ENCODE measurements at regions not wholly inside any gene's neighbourhood (a gene's known extent, or its start where the extent isn't known, plus 50 kb on each side); places are given as distances from the start of the nearest gene placed in this dataset.
A peak's percentile ranks its signal among the peaks of the same experiment; 100 is the strongest.

DNA sequence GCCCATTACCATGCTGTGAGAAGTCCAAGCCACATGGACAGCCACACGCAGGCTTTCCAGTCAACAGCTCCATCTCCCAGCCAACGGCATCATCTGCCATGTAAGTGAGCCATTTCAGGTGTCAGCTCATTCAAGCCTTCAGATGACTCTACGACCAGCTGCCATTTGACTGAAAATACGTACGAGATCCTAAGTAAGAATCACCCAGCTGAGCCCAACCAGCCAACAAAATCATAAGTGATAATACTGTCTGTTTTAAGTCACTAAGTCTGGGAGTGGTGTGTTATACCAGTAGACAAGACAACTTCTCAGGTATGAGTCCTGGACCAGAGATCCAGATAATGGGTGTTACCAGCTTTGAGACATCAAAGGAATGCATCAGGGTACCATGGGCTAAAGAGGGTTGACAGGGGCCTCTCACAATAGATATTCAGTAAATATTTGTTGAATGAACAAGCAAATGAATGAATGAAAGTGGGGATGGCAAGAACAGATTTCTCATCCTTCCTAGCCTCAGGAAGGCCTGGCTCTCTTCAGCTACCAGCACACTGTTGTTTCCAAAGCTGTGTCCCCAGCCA, 52.9 kb upstream of the CTIF start:
- no peak overlapping the region for H3K4me2 ChIP-seq

More for the DNA sequence above, 52.9 kb upstream of the CTIF start:
- Histone ChIP-seq H3K79me2 (replicated peaks; ENCODE audit: insufficient read depth) (no peaks in the 10 kb centered on the region), H3K27ac (ENCODE audit: low read depth) (no peak overlapping the region), H3K4me3 (no peak overlapping the region), H4K20me1 (replicated peaks; ENCODE audit: insufficient read depth) (no peaks in the 10 kb centered on the region), H3K4me1 (ENCODE audit: insufficient read depth) (no peaks in the 10 kb centered on the region), H3K9me2 (ENCODE audit: insufficient read depth) (no peaks in the 10 kb centered on the region), H3K27me3 (ENCODE audit: insufficient read depth) (no peaks in the 10 kb centered on the region), H2AFZ (no peak overlapping the region), H3F3A (replicated peaks; ENCODE audit: low read depth) (no peaks in the 10 kb centered on the region), H3K36me3 (ENCODE audit: insufficient read depth) (no peaks in the 10 kb centered on the region)
- H3K36me3 Mint-ChIP-seq (ENCODE audit: low read depth), result no peaks in the 10 kb centered on the region
- H3K27me3 Mint-ChIP-seq (ENCODE audit: insufficient read depth, low read depth, poor library complexity), result peaks cover 2% of the 10 kb centered on the region
- TF ChIP-seq, protein P1, sequence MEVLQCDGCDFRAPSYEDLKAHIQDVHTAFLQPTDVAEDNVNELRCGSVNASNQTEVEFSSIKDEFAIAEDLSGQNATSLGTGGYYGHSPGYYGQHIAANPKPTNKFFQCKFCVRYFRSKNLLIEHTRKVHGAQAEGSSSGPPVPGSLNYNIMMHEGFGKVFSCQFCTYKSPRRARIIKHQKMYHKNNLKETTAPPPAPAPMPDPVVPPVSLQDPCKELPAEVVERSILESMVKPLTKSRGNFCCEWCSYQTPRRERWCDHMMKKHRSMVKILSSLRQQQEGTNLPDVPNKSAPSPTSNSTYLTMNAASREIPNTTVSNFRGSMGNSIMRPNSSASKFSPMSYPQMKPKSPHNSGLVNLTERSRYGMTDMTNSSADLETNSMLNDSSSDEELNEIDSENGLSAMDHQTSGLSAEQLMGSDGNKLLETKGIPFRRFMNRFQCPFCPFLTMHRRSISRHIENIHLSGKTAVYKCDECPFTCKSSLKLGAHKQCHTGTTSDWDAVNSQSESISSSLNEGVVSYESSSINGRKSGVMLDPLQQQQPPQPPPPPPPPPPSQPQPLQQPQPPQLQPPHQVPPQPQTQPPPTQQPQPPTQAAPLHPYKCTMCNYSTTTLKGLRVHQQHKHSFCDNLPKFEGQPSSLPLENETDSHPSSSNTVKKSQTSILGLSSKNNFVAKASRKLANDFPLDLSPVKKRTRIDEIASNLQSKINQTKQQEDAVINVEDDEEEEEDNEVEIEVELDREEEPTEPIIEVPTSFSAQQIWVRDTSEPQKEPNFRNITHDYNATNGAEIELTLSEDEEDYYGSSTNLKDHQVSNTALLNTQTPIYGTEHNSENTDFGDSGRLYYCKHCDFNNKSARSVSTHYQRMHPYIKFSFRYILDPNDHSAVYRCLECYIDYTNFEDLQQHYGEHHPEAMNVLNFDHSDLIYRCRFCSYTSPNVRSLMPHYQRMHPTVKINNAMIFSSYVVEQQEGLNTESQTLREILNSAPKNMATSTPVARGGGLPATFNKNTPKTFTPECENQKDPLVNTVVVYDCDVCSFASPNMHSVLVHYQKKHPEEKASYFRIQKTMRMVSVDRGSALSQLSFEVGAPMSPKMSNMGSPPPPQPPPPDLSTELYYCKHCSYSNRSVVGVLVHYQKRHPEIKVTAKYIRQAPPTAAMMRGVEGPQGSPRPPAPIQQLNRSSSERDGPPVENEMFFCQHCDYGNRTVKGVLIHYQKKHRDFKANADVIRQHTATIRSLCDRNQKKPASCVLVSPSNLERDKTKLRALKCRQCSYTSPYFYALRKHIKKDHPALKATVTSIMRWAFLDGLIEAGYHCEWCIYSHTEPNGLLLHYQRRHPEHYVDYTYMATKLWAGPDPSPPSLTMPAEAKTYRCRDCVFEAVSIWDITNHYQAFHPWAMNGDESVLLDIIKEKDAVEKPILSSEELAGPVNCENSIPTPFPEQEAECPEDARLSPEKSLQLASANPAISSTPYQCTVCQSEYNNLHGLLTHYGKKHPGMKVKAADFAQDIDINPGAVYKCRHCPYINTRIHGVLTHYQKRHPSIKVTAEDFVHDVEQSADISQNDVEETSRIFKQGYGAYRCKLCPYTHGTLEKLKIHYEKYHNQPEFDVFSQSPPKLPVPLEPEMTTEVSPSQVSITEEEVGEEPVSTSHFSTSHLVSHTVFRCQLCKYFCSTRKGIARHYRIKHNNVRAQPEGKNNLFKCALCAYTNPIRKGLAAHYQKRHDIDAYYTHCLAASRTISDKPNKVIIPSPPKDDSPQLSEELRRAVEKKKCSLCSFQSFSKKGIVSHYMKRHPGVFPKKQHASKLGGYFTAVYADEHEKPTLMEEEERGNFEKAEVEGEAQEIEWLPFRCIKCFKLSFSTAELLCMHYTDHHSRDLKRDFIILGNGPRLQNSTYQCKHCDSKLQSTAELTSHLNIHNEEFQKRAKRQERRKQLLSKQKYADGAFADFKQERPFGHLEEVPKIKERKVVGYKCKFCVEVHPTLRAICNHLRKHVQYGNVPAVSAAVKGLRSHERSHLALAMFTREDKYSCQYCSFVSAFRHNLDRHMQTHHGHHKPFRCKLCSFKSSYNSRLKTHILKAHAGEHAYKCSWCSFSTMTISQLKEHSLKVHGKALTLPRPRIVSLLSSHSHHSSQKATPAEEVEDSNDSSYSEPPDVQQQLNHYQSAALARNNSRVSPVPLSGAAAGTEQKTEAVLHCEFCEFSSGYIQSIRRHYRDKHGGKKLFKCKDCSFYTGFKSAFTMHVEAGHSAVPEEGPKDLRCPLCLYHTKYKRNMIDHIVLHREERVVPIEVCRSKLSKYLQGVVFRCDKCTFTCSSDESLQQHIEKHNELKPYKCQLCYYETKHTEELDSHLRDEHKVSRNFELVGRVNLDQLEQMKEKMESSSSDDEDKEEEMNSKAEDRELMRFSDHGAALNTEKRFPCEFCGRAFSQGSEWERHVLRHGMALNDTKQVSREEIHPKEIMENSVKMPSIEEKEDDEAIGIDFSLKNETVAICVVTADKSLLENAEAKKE (CRISPR knock-in tag; IDR thresholded peaks at IDR 0.05), result no peak
- no peak for TF ChIP-seq ZNF114 (CRISPR knock-in tag; IDR thresholded peaks at IDR 0.05)
- TF ChIP-seq ZNF331 (CRISPR knock-in tag; IDR thresholded peaks at IDR 0.05; ENCODE audit: low read depth), result peak; percentile 23; the same call in 1 of the 2 replicates
- no peak for TF ChIP-seq CREB1 (CRISPR knock-in tag; IDR thresholded peaks at IDR 0.05; ENCODE audit: low read depth)
- no peak for TF ChIP-seq JUNB (IDR thresholded peaks at IDR 0.05; ENCODE audit: unreplicated experiment)
- H3K9me3 Mint-ChIP-seq, result peaks cover 3% of the 10 kb centered on the region; the same call in 2 of the 3 replicates
- H3K4me3 Mint-ChIP-seq, result no peak overlapping the region
- DNase-seq (ENCODE audit: low spot score) (no peak), ATAC-seq (no peak)
- H3K4me1 Mint-ChIP-seq, result no peaks in the 10 kb centered on the region
- H3K27ac Mint-ChIP-seq, result no peak overlapping the region
